Gastrocnemius medialis (tissue), 4 donors: ENCODE measurements at regions not wholly inside any gene's neighbourhood (a gene's known extent, or its start where the extent isn't known, plus 50 kb on each side); places are given as distances from the start of the nearest gene placed in this dataset.

Experiments used
- CTCF ChIP-seq, 5 experiments: fragments of 450-650 bp in 3 of 5; fragments of 200-600 bp in 2 of 5; sonication (generic) in 2 of 5; IDR thresholded peaks in 4 of 5; conservative IDR thresholded peaks in 1 of 5; 1 replicate in 4 of 5; 2 replicates in 1 of 5; pipeline ENCODE4 v1.5.1; 2016 to 2019; ENCODE audit warnings: antibody characterized with exemption in 5 of 5, mild to moderate bottlenecking in 3 of 5, moderate library complexity in 3 of 5
- POLR2A ChIP-seq, 2 donors: fragments of 450-650 bp; IDR thresholded peaks; one replicate each; pipeline ENCODE4 v1.6.1; 2017; ENCODE audit warnings: antibody characterized with exemption in 2 of 2, mild to moderate bottlenecking in 2 of 2, moderate library complexity in 2 of 2

- no peak for TF ChIP-seq CTCF (IDR thresholded peaks at IDR 0.05 in 4 of 5, conservative IDR thresholded peaks at IDR 0.05 in 1 of 5)
- no peak for TF ChIP-seq POLR2A (IDR thresholded peaks at IDR 0.05)
These were observed 92.6 kb downstream of the CTTN start for GRCh38 chr11:70490723-70491558.
